HG03575 (cell line): ENCODE measurements at regions not wholly inside any gene's neighbourhood (a gene's known extent, or its start where the extent isn't known, plus 50 kb on each side); places are given as distances from the start of the nearest gene placed in this dataset.
"Not testable (repeated sequence)": the region's sequence is repeated elsewhere in the genome, so short reads cannot be mapped to it uniquely, and the experiment has no call there.

Experiments
- ATAC-seq: cut with Tn5 transposase; IDR thresholded peaks from one replicate; pipeline ENCODE4 v1.9.1; 2021; ENCODE audit not compliant: unreplicated experiment, insufficient number of reproducible peaks, low FRiP score; ENCODE audit errors: extremely low read depth

DNA sequence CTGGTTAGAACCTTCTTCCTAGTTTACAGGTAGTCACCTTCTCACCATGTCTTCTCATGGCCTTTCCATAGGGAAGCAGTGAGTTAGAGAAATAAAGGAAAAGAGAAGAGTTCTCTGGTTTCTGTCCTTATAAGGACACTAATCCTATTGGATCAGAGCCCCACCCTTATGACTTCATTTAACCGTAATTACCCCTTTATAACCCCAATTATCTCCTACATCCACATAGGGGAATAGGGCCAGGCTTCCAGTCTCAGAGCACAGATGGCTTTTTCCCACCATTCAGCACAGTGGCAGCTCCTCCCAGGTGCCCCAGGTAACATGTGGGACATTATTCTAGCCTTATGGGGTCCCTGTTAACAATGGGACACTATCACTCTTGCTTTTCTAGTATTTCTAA lies 602.9 kb downstream of the RPIA start:
- not testable (repeated sequence) for ATAC-seq

DNA sequence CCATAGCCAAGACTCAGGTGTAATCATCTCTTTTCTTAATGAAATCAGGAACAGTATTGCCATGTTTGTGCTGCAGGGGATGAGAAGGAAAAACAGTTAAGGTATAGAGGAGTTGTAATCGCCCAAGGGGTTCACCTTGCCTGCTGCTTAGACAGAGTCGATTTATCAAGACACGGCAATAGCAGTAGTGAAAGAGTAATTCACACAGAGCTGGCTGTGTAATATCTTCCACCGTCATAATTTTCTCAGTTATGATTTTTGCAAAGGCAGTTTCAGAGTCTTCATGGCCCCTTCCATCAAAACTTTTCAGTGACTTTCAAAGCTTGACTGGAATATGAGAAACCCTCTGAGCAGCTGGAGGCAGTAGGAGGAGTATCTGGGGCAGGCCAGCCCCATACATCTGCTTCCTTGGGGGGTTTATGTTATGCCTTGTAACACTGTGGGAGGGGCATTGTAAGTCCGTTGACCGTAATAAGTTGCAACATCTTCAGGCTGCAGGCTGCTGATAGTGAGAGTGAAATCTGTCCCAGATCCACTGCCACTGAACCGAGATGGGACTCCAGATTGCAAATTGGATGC lies 605.4 kb downstream of the RPIA start:
- ATAC-seq = not testable (repeated sequence)

DNA sequence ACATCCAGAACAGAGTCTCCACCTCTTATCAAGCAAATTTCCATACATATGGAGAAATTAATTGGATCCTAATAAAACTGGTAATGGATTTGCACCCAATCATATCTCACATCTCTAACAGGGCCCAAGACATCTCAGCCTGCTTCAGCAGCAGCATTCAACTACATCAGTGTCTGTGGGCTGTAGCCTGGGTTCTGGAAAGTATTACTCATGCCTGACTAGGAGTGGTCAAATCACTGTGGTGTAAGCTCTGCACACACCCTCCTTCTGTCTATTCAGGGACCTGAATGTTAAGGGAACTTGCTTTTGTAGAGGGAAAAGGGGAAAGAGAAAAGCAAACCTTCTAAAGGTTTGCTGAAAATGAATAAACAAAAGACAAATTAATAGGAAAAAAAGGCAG lies 607.7 kb downstream of the RPIA start:
- ATAC-seq = peak; percentile 66

DNA sequence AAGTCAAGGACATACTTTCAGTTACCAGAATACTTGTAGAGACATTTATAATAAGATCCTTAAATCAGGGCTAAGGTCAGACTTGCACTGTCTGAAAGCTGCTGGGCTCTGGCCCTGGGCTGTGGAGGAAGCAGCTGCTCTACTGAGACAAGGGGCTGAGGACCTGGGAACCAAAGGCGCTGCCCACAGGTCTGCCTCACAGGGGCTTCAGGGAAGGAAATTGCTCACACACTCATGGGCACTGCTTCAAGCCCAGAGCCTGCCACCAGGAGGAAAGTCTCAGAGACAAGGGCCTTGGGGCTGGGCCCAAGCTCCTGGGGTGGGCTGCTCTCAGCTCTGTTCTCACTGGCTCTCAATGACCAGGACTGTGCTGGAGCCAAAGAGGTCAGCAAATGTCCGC lies 614.1 kb downstream of the RPIA start:
- ATAC-seq = not testable (repeated sequence)

DNA sequence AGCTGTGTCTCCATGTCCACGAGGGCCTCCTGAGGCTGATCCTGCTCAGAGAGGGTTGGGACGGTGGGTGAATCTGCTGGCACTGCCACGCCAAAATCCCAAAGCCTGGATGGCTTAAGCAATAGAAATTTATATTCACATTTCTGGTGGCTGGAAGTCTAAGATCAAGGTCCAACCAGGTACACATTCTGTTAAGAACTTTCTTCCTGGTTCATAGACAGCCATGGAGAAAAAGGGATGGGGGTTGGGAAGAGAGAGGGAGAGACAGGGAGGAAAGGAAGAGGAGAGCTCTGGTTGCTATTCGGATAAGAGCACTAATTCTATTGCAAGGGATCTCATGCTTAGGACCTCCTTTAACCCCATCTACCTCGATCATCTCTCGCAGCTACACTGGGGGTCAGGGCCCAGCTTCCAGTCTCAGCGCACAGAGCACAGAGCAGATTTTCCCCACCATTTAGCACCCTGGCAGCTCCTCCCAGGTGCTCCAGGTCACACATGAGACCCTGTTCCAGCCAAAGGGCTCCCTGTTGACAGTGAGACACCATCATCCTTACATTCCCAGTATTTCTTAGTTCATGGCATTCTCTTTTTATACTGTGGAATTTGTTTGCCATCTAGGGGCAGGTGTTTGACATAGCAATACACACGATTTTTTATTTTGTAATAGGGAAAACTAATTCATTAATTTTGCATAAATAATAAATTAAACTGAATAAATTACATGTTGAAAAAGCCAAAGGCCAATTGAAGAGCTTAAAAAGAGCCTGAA lies 615.6 kb downstream of the RPIA start:
- not testable (repeated sequence) for ATAC-seq

DNA sequence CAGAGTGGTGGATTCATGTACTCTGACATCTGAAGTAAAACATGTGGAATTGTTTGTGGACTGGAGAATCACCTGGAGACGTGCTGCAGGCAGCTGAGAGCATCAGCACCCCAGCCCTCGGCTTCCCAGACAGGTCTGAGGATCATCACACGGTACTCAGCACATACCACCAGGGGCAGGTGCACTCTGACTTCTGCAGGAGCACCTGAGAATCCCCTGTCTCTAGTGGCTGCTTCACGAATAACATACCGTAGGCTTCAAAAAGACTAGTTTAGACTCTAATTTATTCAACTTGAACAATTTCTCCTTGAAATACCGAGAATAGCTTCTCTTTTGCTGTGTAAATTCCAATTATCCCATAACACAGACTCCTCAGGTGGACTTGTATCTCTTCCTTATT lies 627.5 kb downstream of the RPIA start:
- not testable (repeated sequence) for ATAC-seq

DNA sequence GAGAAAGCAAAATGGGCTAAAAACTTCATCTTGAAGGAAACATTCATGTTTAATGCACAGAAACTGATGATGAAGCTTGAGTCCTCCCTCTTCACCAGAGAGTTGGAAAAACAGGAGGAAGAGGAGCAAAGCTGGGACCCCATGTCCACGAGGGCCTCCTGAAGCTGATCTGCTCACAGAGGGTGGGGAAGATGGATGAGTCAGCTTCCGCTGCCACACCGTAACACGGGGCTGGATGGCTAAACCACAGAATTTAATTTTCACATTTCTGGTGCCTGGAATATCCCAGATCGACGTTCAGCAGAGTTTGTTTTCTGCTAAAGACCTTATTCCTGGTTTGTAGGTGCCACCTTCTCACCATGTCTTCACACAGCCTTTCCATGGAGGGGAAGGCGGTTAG lies 634.4 kb downstream of the RPIA start:
- ATAC-seq = not testable (repeated sequence)

DNA sequence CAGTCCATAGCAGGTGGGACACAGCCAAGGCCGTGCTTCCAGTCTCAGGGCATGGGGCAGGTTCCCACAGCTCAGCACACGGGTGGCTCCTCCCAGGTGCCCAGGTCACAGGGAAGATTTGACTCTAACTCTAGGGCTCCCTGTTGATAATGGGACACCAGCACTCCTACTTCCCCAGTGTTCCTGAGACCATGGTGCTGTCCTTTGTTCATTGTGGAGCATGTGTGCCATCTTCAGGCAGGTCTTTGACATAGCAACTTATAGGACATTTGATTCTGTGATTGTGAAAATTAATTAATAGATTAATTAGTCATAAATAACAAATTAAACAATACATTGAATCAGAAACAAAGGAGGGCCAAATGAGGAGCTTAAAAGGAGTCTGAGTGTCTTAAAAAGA lies 635.0 kb downstream of the RPIA start:
- ATAC-seq = not testable (repeated sequence)

DNA sequence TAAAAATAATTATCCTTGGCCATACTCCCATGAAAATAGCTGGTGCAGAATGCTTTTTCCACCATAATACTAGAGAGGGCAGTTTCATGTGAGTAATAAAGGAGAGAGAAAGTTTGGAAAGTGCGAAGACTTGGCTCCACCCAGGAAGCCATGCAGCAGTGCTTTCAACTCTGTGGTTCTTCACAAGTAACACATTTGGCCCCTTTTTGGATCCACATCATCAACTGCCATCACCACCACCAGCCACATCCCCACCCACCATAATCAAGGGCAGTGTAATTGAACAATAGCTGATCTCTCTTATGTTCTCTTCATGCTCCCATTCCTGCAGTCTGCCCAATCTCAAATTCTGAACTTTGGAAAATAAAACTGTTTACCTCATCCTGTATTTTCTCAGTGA lies 637.3 kb downstream of the RPIA start:
- ATAC-seq = not testable (repeated sequence)
